Transverse colon (tissue), 4 donors: ENCODE measurements at regions not wholly inside any gene's neighbourhood (a gene's known extent, or its start where the extent isn't known, plus 50 kb on each side); places are given as distances from the start of the nearest gene placed in this dataset.

Source experiments
- DNase-seq: peaks from one replicate; pipeline ENCODE4 v3.0.0-alpha.2; 2019
- H3K27ac ChIP-seq, 4 donors: fragments of 200-600 bp; sonication (generic); 2 replicates each; pipeline ENCODE4 v1.5.1; 2016 to 2018; ENCODE audit warnings: inconsistent platforms in 4 of 4
- H3K27me3 ChIP-seq: fragments of 200-600 bp; sonication (generic); 2 replicates; pipeline ENCODE4 v1.5.1; 2017; ENCODE audit warnings: inconsistent platforms
- H3K36me3 ChIP-seq, 4 donors: fragments of 200-600 bp; sonication (generic); 2 replicates each; pipeline ENCODE4 v1.5.1; 2017 to 2019; ENCODE audit warnings: inconsistent platforms in 4 of 4
- H3K4me1 ChIP-seq, 4 donors: fragments of 200-600 bp; sonication (generic); 2 replicates each; pipeline ENCODE4 v1.5.1; 2017 to 2020; ENCODE audit warnings: inconsistent platforms in 4 of 4
- H3K4me3 ChIP-seq, 4 donors: fragments of 200-600 bp; sonication (generic); 1 replicate in 1 of 4; 2 replicates in 3 of 4; pipeline versions ENCODE4 v1.5.1 to v1.6.1; 2017 to 2019; ENCODE audit warnings: inconsistent platforms in 4 of 4
- H3K9me3 ChIP-seq, 2 donors: fragments of 200-600 bp; sonication (generic); 2 replicates each; pipeline ENCODE4 v1.5.1; 2017 to 2019; ENCODE audit warnings: inconsistent platforms in 2 of 2
- CTCF ChIP-seq, 5 experiments: fragments of 200-600 bp in 3 of 5; fragments of 450-650 bp in 2 of 5; sonication (generic) in 3 of 5; IDR thresholded peaks; 1 replicate in 2 of 5; 2 replicates in 3 of 5; pipeline ENCODE4 v1.5.1; 2016 to 2017; ENCODE audit warnings: antibody characterized with exemption in 5 of 5, inconsistent platforms in 3 of 5, mild to moderate bottlenecking in 2 of 5, moderate library complexity in 1 of 5
- EP300 ChIP-seq: sonication (generic); formaldehyde crosslinking; IDR thresholded peaks from one replicate; pipeline ENCODE4 v1.6.1; 2017; ENCODE audit warnings: antibody characterized with exemption, low read depth
- POLR2A ChIP-seq: fragments of 450-650 bp; IDR thresholded peaks from one replicate; pipeline ENCODE4 v1.6.1; 2016; ENCODE audit warnings: antibody characterized with exemption, mild to moderate bottlenecking, moderate library complexity
- POLR2AphosphoS5 ChIP-seq, 3 donors: sonication (generic); formaldehyde crosslinking; IDR thresholded peaks; one replicate each; pipeline ENCODE4 v1.6.1; 2016; ENCODE audit warnings: antibody characterized with exemption in 3 of 3
- WGBS, 2 donors: methylation state at CpG; one replicate each; pipeline ENCODE4 v1.1.5; 2018; ENCODE audit warnings: low coverage in 1 of 2; 5-methylcytosine and 5-hydroxymethylcytosine counted together
- in situ Hi-C, 4 donors: fragments of 200-750 bp; cut with MboI; loops; one replicate each; pipeline versions ENCODE4 v1.15.0 to v1.15.1; 2017; ENCODE audit warnings: low sequenced_read_pairs in 3 of 4, low pct_ligation_motif_present in 1 of 4, low pct_unique_long_range_greater_than_20kb in 1 of 4
- intact Hi-C: fragments of 100-400 bp; cut with DNase I; formaldehyde crosslinking; loops from one replicate; pipeline ENCODE4 v1.15.1; 2023; ENCODE audit warnings: low total_unique reads

- no peak overlapping the region for H3K4me3 ChIP-seq
- TF ChIP-seq EP300 (no peak), CTCF (IDR thresholded peaks at IDR 0.05) (no peak), POLR2A (no peak), POLR2AphosphoS5 (IDR thresholded peaks at IDR 0.05) (no peak)
- peaks cover 4% of the 10 kb centered on the region for H3K27me3 ChIP-seq
- H3K9me3 ChIP-seq: no peaks in the 10 kb centered on the region
- intact Hi-C loops: no loop called here
- no peaks in the 10 kb centered on the region for H3K4me1 ChIP-seq
- 92 to 100% methylated on average over 1 of the region's 1 CpG for WGBS, 2 donors
- no peak for DNase-seq
- in situ Hi-C loops: no loop called here
- no peak overlapping the region for H3K27ac ChIP-seq
- no peaks in the 10 kb centered on the region for H3K36me3 ChIP-seq
These were observed 182.8 kb upstream of the SKOR2 start for GRCh38 chr18:47434214-47434746.

- in situ Hi-C loops (no loop called here), intact Hi-C loops (no loop called here)
- TF ChIP-seq CTCF (IDR thresholded peaks at IDR 0.05) (no peak), EP300 (no peak)
- 69 to 73% methylated on average over 5 to 10 of the region's 10 CpGs for WGBS, 2 donors
- DNase-seq: no peak
- Histone ChIP-seq H3K4me1 (no peaks in the 10 kb centered on the region), H3K27ac (no peak overlapping the region), H3K9me3 (no peaks in the 10 kb centered on the region), H3K36me3 (no peaks in the 10 kb centered on the region), H3K4me3 (no peak overlapping the region), H3K27me3 (no peaks in the 10 kb centered on the region)
These were observed 176.6 kb upstream of the SKOR2 start for GRCh38 chr18:47427923-47428637.

GRCh38 chr18:47427072-47427471 is 175.6 kb upstream of the SKOR2 start:
- no peak overlapping the region for H3K27ac ChIP-seq
- H3K9me3 ChIP-seq: no peaks in the 10 kb centered on the region
- H3K36me3 ChIP-seq: no peaks in the 10 kb centered on the region
- intact Hi-C loops: no loop called here
- H3K4me1 ChIP-seq: no peaks in the 10 kb centered on the region
- H3K27me3 ChIP-seq: no peaks in the 10 kb centered on the region
- no peak overlapping the region for H3K4me3 ChIP-seq
- in situ Hi-C loops: no loop called here
- TF ChIP-seq POLR2AphosphoS5 (IDR thresholded peaks at IDR 0.05): no peak
- no peak for TF ChIP-seq POLR2A
- TF ChIP-seq CTCF (IDR thresholded peaks at IDR 0.05): no peak
- TF ChIP-seq EP300: no peak
- no peak for DNase-seq

- TF ChIP-seq EP300: no peak
- no peak for TF ChIP-seq POLR2AphosphoS5 (IDR thresholded peaks at IDR 0.05)
- no peak for TF ChIP-seq CTCF (IDR thresholded peaks at IDR 0.05)
- TF ChIP-seq POLR2A: no peak
- in situ Hi-C loops (no loop called here), intact Hi-C loops (no loop called here)
- H3K9me3 ChIP-seq: no peaks in the 10 kb centered on the region
- H3K4me3 ChIP-seq: no peak overlapping the region
- 74 to 81% methylated on average over 5 to 7 of the region's 7 CpGs for WGBS, 2 donors
- no peaks in the 10 kb centered on the region for H3K4me1 ChIP-seq
- no peaks in the 10 kb centered on the region for H3K27me3 ChIP-seq
- H3K36me3 ChIP-seq: no peaks in the 10 kb centered on the region
- no peak for DNase-seq
- no peak overlapping the region for H3K27ac ChIP-seq
These were observed 173.9 kb upstream of the SKOR2 start for GRCh38 chr18:47425365-47425764.
